ENCODE measurements at regions not wholly inside any gene's neighbourhood (a gene's known extent, or its start where the extent isn't known, plus 50 kb on each side); places are given as distances from the start of the nearest gene placed in this dataset.

GRCh38 chr3:16026753-16027152 is 147.7 kb upstream of the GALNT15 start:
- TF ChIP-seq, protein P1, sequence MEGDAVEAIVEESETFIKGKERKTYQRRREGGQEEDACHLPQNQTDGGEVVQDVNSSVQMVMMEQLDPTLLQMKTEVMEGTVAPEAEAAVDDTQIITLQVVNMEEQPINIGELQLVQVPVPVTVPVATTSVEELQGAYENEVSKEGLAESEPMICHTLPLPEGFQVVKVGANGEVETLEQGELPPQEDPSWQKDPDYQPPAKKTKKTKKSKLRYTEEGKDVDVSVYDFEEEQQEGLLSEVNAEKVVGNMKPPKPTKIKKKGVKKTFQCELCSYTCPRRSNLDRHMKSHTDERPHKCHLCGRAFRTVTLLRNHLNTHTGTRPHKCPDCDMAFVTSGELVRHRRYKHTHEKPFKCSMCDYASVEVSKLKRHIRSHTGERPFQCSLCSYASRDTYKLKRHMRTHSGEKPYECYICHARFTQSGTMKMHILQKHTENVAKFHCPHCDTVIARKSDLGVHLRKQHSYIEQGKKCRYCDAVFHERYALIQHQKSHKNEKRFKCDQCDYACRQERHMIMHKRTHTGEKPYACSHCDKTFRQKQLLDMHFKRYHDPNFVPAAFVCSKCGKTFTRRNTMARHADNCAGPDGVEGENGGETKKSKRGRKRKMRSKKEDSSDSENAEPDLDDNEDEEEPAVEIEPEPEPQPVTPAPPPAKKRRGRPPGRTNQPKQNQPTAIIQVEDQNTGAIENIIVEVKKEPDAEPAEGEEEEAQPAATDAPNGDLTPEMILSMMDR (IDR thresholded peaks at IDR 0.05), result no peak
- no peak for TF ChIP-seq ZFX (IDR thresholded peaks at IDR 0.05; ENCODE audit: borderline replicate concordance)

All from 22Rv1 (cell line).